GM21576 (cell line): ENCODE measurements at regions not wholly inside any gene's neighbourhood (a gene's known extent, or its start where the extent isn't known, plus 50 kb on each side); places are given as distances from the start of the nearest gene placed in this dataset.
"Not testable (repeated sequence)": the region's sequence is repeated elsewhere in the genome, so short reads cannot be mapped to it uniquely, and the experiment has no call there.

Experiments
- ATAC-seq: cut with Tn5 transposase; IDR thresholded peaks from one replicate; pipeline ENCODE4 v1.9.1; 2021; ENCODE audit warnings: mild to moderate bottlenecking, moderate library complexity; ENCODE audit not compliant: unreplicated experiment

- no peak for ATAC-seq
Observed at GRCh38 chr3:24683090-24683489, 188.4 kb upstream of the THRB start.

GRCh38 chr3:24683633-24684384 is 189.2 kb upstream of the THRB start:
- ATAC-seq = no peak

GRCh38 chr3:24684506-24685023 is 189.9 kb upstream of the THRB start:
- no peak for ATAC-seq

GRCh38 chr3:24686808-24687207 is 192.2 kb upstream of the THRB start:
- ATAC-seq = no peak

- ATAC-seq = no peak
Observed at GRCh38 chr3:24687671-24688070, 193.0 kb upstream of the THRB start.

GRCh38 chr3:24688446-24689148 is 193.9 kb upstream of the THRB start:
- ATAC-seq = no peak

- no peak for ATAC-seq
Observed at GRCh38 chr3:24689353-24689752, 194.7 kb upstream of the THRB start.

- no peak for ATAC-seq
Observed at GRCh38 chr3:24690777-24691176, 196.1 kb upstream of the THRB start.

- ATAC-seq = not testable (repeated sequence)
Observed at GRCh38 chr3:24699078-24699477, 204.4 kb upstream of the THRB start.

GRCh38 chr3:24704496-24704895 is 209.8 kb upstream of the THRB start:
- ATAC-seq = no peak

- no peak for ATAC-seq
Observed at GRCh38 chr3:24707936-24708335, 213.3 kb upstream of the THRB start.

GRCh38 chr3:24709956-24710355 is 215.3 kb upstream of the THRB start:
- no peak for ATAC-seq

- ATAC-seq = no peak
Observed at GRCh38 chr3:24713516-24713915, 218.9 kb upstream of the THRB start.

- no peak for ATAC-seq
Observed at GRCh38 chr3:24714436-24714835, 219.8 kb upstream of the THRB start.

- ATAC-seq = no peak
Observed at GRCh38 chr3:24715171-24715792, 220.6 kb upstream of the THRB start.

GRCh38 chr3:24722087-24722486 is 227.4 kb upstream of the THRB start:
- no peak for ATAC-seq

- no peak for ATAC-seq
Observed at GRCh38 chr3:24725514-24726255, 231.0 kb upstream of the THRB start.

GRCh38 chr3:24726423-24726822 is 231.8 kb upstream of the THRB start:
- ATAC-seq = no peak

GRCh38 chr3:24730173-24730572 is 235.5 kb upstream of the THRB start:
- ATAC-seq = no peak

GRCh38 chr3:24734019-24734418 is 239.4 kb upstream of the THRB start:
- ATAC-seq = no peak

GRCh38 chr3:24736701-24737100 is 242.1 kb upstream of the THRB start:
- no peak for ATAC-seq
